H1 (cell line): ENCODE measurements at regions not wholly inside any gene's neighbourhood (a gene's known extent, or its start where the extent isn't known, plus 50 kb on each side); places are given as distances from the start of the nearest gene placed in this dataset.

Experiments
- CTCF ChIA-PET: fragments of 300-600 bp; sonication (Branson Sonifier 250); formaldehyde crosslinking; loops from one replicate; lab custom pipeline; 2021; ENCODE audit not compliant: partially characterized antibody; lab: Charles Lee
- POLR2A ChIA-PET: fragments of 300-600 bp; sonication (Branson Sonifier 250); formaldehyde crosslinking; loops from one replicate; lab custom pipeline; 2021; ENCODE audit warnings: inconsistent platforms; ENCODE audit not compliant: partially characterized antibody; lab: Charles Lee
- DNase-seq, 2 experiments: peaks; one replicate each; pipeline versions ENCODE4 v3.0.0 to v3.0.0-alpha.2; 2010 to 2022; ENCODE audit warnings: low spot score in 2 of 2, low read depth in 1 of 2, mixed read lengths in 1 of 2
- FAIRE-seq: peaks from 2 replicates; lab custom pipeline; 2011; peaks lifted over from hg19 to GRCh38; lab: Jason Lieb, UNC
- H2AFZ ChIP-seq: 2 replicates; pipeline ENCODE4 v1.8.1; 2012; ENCODE audit warnings: low read length, inconsistent platforms
- H2AK5ac ChIP-seq: 2 replicates; pipeline ENCODE4 v1.6.1; 2013; ENCODE audit warnings: low read depth, low read length
- H2BK120ac ChIP-seq: replicated peaks from 2 replicates; pipeline ENCODE3; 2013; ENCODE audit warnings: low read depth, low read length, inconsistent platforms
- H2BK12ac ChIP-seq: 2 replicates; pipeline ENCODE4 v1.6.1; 2013; ENCODE audit warnings: low read depth, low read length
- H2BK15ac ChIP-seq: 2 replicates; pipeline ENCODE4 v1.6.1; 2013; ENCODE audit warnings: low read length
- H2BK20ac ChIP-seq: 2 replicates; pipeline ENCODE4 v1.6.1; 2013; ENCODE audit warnings: low read length
- H2BK5ac ChIP-seq: 2 replicates; pipeline ENCODE4 v1.6.1; 2013; ENCODE audit warnings: low read depth, low read length
- H3K14ac ChIP-seq: 2 replicates; pipeline ENCODE4 v1.6.1; 2013; ENCODE audit warnings: inconsistent platforms; ENCODE audit not compliant: insufficient read length
- H3K18ac ChIP-seq: 2 replicates; pipeline ENCODE4 v1.6.1; 2013; ENCODE audit warnings: low read length; ENCODE audit errors: extremely low read depth
- H3K23ac ChIP-seq: 2 replicates; pipeline ENCODE4 v1.6.1; 2013; ENCODE audit warnings: inconsistent platforms; ENCODE audit not compliant: insufficient read length
- H3K23me2 ChIP-seq: 2 replicates; pipeline ENCODE4 v1.6.1; 2013; ENCODE audit warnings: low read depth, low read length
- H3K27ac ChIP-seq: 2 replicates; pipeline ENCODE4 v1.6.1; 2011; ENCODE audit warnings: low read depth, low read length, inconsistent platforms
- H3K27me3 ChIP-seq, 4 experiments: replicated peaks in 1 of 4; 1 replicate in 1 of 4; 2 replicates in 3 of 4; pipeline versions ENCODE4 v1.6.1 to v1.8.1; 2011 to 2013; ENCODE audit warnings: low read length in 3 of 4, mild to moderate bottlenecking in 3 of 4, inconsistent platforms in 2 of 4, mixed read lengths in 2 of 4, moderate library complexity in 1 of 4; ENCODE audit not compliant: control insufficient read depth in 3 of 4, insufficient read depth in 3 of 4; ENCODE audit errors: extremely low read depth in 1 of 4
- H3K36me3 ChIP-seq, 4 experiments: 2 replicates each; pipeline versions ENCODE4 v1.6.1 to v1.8.1; 2011 to 2013; ENCODE audit warnings: mild to moderate bottlenecking in 4 of 4, low read length in 3 of 4, moderate library complexity in 2 of 4, control low read depth in 1 of 4, inconsistent platforms in 1 of 4; ENCODE audit not compliant: insufficient read depth in 4 of 4, control insufficient read depth in 2 of 4
- H3K4ac ChIP-seq: replicated peaks from 2 replicates; pipeline ENCODE3; 2013; ENCODE audit warnings: low read length, low read depth, mixed read lengths, inconsistent platforms; ENCODE audit not compliant: insufficient read length
- H3K4me1 ChIP-seq, 4 experiments: replicated peaks in 1 of 4; 1 replicate in 1 of 4; 2 replicates in 3 of 4; pipeline versions ENCODE4 v1.6.1 to v1.8.1; 2011 to 2013; ENCODE audit warnings: low read length in 3 of 4, inconsistent platforms in 2 of 4, mixed read lengths in 1 of 4; ENCODE audit not compliant: insufficient read depth in 4 of 4, control insufficient read depth in 3 of 4
- H3K4me2 ChIP-seq, 2 experiments: 2 replicates each; pipeline versions ENCODE4 v1.6.1 to v1.8.1; 2011 to 2013; ENCODE audit warnings: low read depth in 2 of 2, low read length in 2 of 2, control low read depth in 1 of 2, inconsistent platforms in 1 of 2, mild to moderate bottlenecking in 1 of 2; ENCODE audit not compliant: insufficient read depth in 1 of 2
- H3K4me3 ChIP-seq, 4 experiments: fragments of 200-600, 300-600 bp in 1 of 4; sonication (generic), shearing (Covaris generic), sonication (Bioruptor Twin) in 1 of 4; 2 replicates each; pipeline versions ENCODE4 v1.5.1 to v1.8.1; 2011 to 2016; ENCODE audit warnings: low read length in 4 of 4, low read depth in 3 of 4, control low read depth in 2 of 4, inconsistent platforms in 2 of 4, mild to moderate bottlenecking in 2 of 4, mixed read lengths in 1 of 4, moderate library complexity in 1 of 4; ENCODE audit not compliant: insufficient read depth in 2 of 4; ENCODE audit errors: extremely low read depth in 1 of 4
- H3K56ac ChIP-seq: replicated peaks from 2 replicates; pipeline ENCODE3; 2013; ENCODE audit warnings: low read depth, mild to moderate bottlenecking, mixed read lengths, low read length, inconsistent platforms; ENCODE audit not compliant: insufficient read length
- H3K79me1 ChIP-seq: 2 replicates; pipeline ENCODE4 v1.6.1; 2013; ENCODE audit warnings: low read depth, low read length, control low read depth
- H3K79me2 ChIP-seq, 2 experiments: 2 replicates each; pipeline versions ENCODE4 v1.6.1 to v1.8.1; 2012 to 2013; ENCODE audit warnings: low read length in 2 of 2, mild to moderate bottlenecking in 2 of 2, inconsistent platforms in 1 of 2; ENCODE audit not compliant: insufficient read depth in 2 of 2, control insufficient read depth in 1 of 2
- H3K9ac ChIP-seq, 4 experiments: replicated peaks in 1 of 4; 1 replicate in 1 of 4; 2 replicates in 3 of 4; pipeline versions ENCODE4 v1.6.1 to v1.8.1; 2011 to 2013; ENCODE audit warnings: low read depth in 3 of 4, low read length in 3 of 4, control low read depth in 2 of 4, mild to moderate bottlenecking in 2 of 4, moderate library complexity in 2 of 4, inconsistent platforms in 1 of 4; ENCODE audit errors: extremely low read depth in 1 of 4
- H3K9me3 ChIP-seq, 2 experiments: 2 replicates each; pipeline versions ENCODE4 v1.6.1 to v1.8.1; 2012 to 2013; ENCODE audit warnings: mild to moderate bottlenecking in 2 of 2, moderate library complexity in 2 of 2, control low read depth in 1 of 2, inconsistent platforms in 1 of 2, low read depth in 1 of 2, low read length in 1 of 2, mixed read lengths in 1 of 2; ENCODE audit not compliant: insufficient read depth in 2 of 2
- H4K20me1 ChIP-seq, 2 experiments: replicated peaks in 1 of 2; 2 replicates each; pipeline versions ENCODE3 to v1.8.1; 2011 to 2013; ENCODE audit warnings: inconsistent platforms in 2 of 2, low read length in 2 of 2, mild to moderate bottlenecking in 1 of 2; ENCODE audit not compliant: insufficient read depth in 2 of 2, control insufficient read depth in 1 of 2
- H4K5ac ChIP-seq: 2 replicates; pipeline ENCODE4 v1.6.1; 2013; ENCODE audit warnings: low read length, low read depth, mixed read lengths, inconsistent platforms; ENCODE audit not compliant: insufficient read length
- H4K8ac ChIP-seq: 2 replicates; pipeline ENCODE4 v1.8.0; 2013; ENCODE audit warnings: mild to moderate bottlenecking, moderate library complexity, low read length, inconsistent platforms; ENCODE audit not compliant: insufficient read depth; ENCODE audit errors: extremely low read depth
- H4K91ac ChIP-seq: replicated peaks from 2 replicates; pipeline ENCODE3; 2013; ENCODE audit warnings: low read length, mixed read lengths, inconsistent platforms; ENCODE audit not compliant: insufficient read length
- BRCA1 ChIP-seq: IDR thresholded peaks from 2 replicates; pipeline ENCODE4 v1.6.1; 2012; ENCODE audit warnings: low read depth, low read length, improper control_type of control experiment
- CHD2 ChIP-seq: IDR thresholded peaks from 2 replicates; pipeline ENCODE4 v1.6.1; 2012; ENCODE audit warnings: low read length, improper control_type of control experiment
- CREB1 ChIP-seq: IDR thresholded peaks from 2 replicates; pipeline ENCODE4 v1.6.1; 2012; ENCODE audit warnings: inconsistent platforms
- EGR1 ChIP-seq: IDR thresholded peaks from 2 replicates; pipeline ENCODE4 v1.6.1; 2011; ENCODE audit warnings: low read depth, low read length, borderline replicate concordance
- EZH2 ChIP-seq: fragments of 200-600 bp; sonication (generic); IDR thresholded peaks from 2 replicates; pipeline ENCODE4 v1.7.1; 2012; ENCODE audit warnings: low read depth, mild to moderate bottlenecking, moderate library complexity, low read length, inconsistent platforms; ENCODE audit not compliant: severe bottlenecking
- FOSL1 ChIP-seq: IDR thresholded peaks from 2 replicates; pipeline ENCODE4 v1.6.1; 2011; ENCODE audit warnings: mild to moderate bottlenecking, low read depth, low read length, moderate library complexity; ENCODE audit not compliant: insufficient read depth
- GABPA ChIP-seq: IDR thresholded peaks from 2 replicates; pipeline ENCODE4 v1.6.1; 2011; ENCODE audit warnings: mild to moderate bottlenecking, low read length, moderate library complexity, borderline replicate concordance; ENCODE audit not compliant: insufficient read depth
- MAFK ChIP-seq: IDR thresholded peaks from 2 replicates; pipeline ENCODE4 v1.6.1; 2012; ENCODE audit warnings: low read depth, mild to moderate bottlenecking, improper control_type of control experiment, low read length
- RXRA ChIP-seq: IDR thresholded peaks from 2 replicates; pipeline ENCODE4 v1.6.1; 2011; ENCODE audit warnings: low read depth, mild to moderate bottlenecking, low read length, moderate library complexity; ENCODE audit not compliant: insufficient read depth
- WGBS, 2 experiments: shearing (Covaris generic) in 1 of 2; methylation state at CpG; one replicate each; pipeline versions ENCODE4 v1.1.6 to v1.1.7; 2013 to 2015; ENCODE audit warnings: low lambda C conversion rate in 2 of 2, mixed read lengths in 2 of 2, inconsistent platforms in 1 of 2, low coverage in 1 of 2, missing lambda C conversion rate in 1 of 2; ENCODE audit not compliant: insufficient replicate concordance in 2 of 2, insufficient coverage in 1 of 2, insufficient read length in 1 of 2; ENCODE audit errors: extremely low coverage in 1 of 2, missing lambda C conversion rate in 1 of 2; 5-methylcytosine and 5-hydroxymethylcytosine counted together

GRCh38 chr12:91287753-91288152 lies 105.1 kb upstream of the DCN start:
- Histone ChIP-seq H4K91ac (no peak overlapping the region), H3K36me3 (no peaks in the 10 kb centered on the region), H2BK12ac (no peak overlapping the region), H4K5ac (no peak overlapping the region), H4K8ac (no peak overlapping the region), H3K27ac (no peak overlapping the region), H3K23ac (no peak overlapping the region), H3K27me3 (no peaks in the 10 kb centered on the region), H3K4me3 (no peak overlapping the region), H3K4me1 (no peaks in the 10 kb centered on the region), H3K79me2 (no peaks in the 10 kb centered on the region), H3K79me1 (no peaks in the 10 kb centered on the region), H2BK20ac (no peak overlapping the region), H2AK5ac (no peak overlapping the region), H3K56ac (no peak overlapping the region), H3K4ac (no peak overlapping the region), H3K9me3 (no peaks in the 10 kb centered on the region), H3K18ac (no peak overlapping the region), H3K9ac (no peak overlapping the region), H3K4me2 (no peak overlapping the region), H3K14ac (no peak overlapping the region), H2BK15ac (no peak overlapping the region), H3K23me2 (no peaks in the 10 kb centered on the region; the same call in 1 of the 2 replicates), H2BK120ac (no peak overlapping the region), H4K20me1 (no peaks in the 10 kb centered on the region), H2AFZ (no peak overlapping the region), H2BK5ac (no peak overlapping the region)
- DNase-seq (no peak), FAIRE-seq (no peak)
- 62% methylated on average over 3 of the region's 3 CpGs; no CpG with 5 or more reads in 1 of the 2 experiments for WGBS, 2 experiments
- ChIA-PET CTCF (interaction anchor here (1.9 kb wide), 1 partner anchor 13 kb away, joined by 5 read pairs; no protein-coding TSS in a partner anchor), POLR2A (no interaction called here)
- no peak for TF ChIP-seq CREB1
- no peak for TF ChIP-seq CHD2
- TF ChIP-seq GABPA, result no peak
- TF ChIP-seq BRCA1, result no peak
- TF ChIP-seq EGR1, result no peak
- TF ChIP-seq MAFK, result no peak
- TF ChIP-seq FOSL1, result no peak
- no peak for TF ChIP-seq EZH2
- no peak for TF ChIP-seq RXRA
